Colonic mucosa (tissue), 4 donors: ENCODE measurements at regions not wholly inside any gene's neighbourhood (a gene's known extent, or its start where the extent isn't known, plus 50 kb on each side); places are given as distances from the start of the nearest gene placed in this dataset.

Source experiments
- DNase-seq: peaks from one replicate; pipeline ENCODE4 v3.0.0-alpha.2; 2020
- H3K27ac ChIP-seq: fragments of 200-600 bp; one replicate; pipeline ENCODE4 v1.8.0; 2021
- H3K27me3 ChIP-seq: fragments of 200-600 bp; one replicate; pipeline ENCODE4 v1.8.0; 2021
- H3K36me3 ChIP-seq: fragments of 200-600 bp; one replicate; pipeline ENCODE4 v1.8.0; 2021
- H3K4me1 ChIP-seq: fragments of 200-600 bp; one replicate; pipeline ENCODE4 v1.8.0; 2021; ENCODE audit warnings: mild to moderate bottlenecking
- H3K4me3 ChIP-seq: fragments of 200-600 bp; one replicate; pipeline ENCODE4 v1.8.0; 2021
- H3K9ac ChIP-seq, 2 donors: one replicate each; pipeline ENCODE4 v1.7.0; 2013; ENCODE audit warnings: control low read depth in 2 of 2, low read depth in 2 of 2, low read length in 2 of 2
- H3K9me3 ChIP-seq: fragments of 200-600 bp; one replicate; pipeline ENCODE4 v1.8.0; 2021
- intact Hi-C: fragments of 100-400 bp; cut with DNase I; formaldehyde crosslinking; loops from one replicate; pipeline ENCODE4 v1.14.1; 2022
- TF ChIP-seq, protein P1 (sequence below): fragments of 200-600 bp; IDR thresholded peaks from one replicate; pipeline ENCODE4 v1.8.0; 2022; ENCODE audit warnings: antibody characterized with exemption, mild to moderate bottlenecking
- donor health status: healthy.
- donor health status: DM: no; HTN: no; CAD: no.
- donor health status: DM: no; HTN: no; CAD: no.

DNA sequence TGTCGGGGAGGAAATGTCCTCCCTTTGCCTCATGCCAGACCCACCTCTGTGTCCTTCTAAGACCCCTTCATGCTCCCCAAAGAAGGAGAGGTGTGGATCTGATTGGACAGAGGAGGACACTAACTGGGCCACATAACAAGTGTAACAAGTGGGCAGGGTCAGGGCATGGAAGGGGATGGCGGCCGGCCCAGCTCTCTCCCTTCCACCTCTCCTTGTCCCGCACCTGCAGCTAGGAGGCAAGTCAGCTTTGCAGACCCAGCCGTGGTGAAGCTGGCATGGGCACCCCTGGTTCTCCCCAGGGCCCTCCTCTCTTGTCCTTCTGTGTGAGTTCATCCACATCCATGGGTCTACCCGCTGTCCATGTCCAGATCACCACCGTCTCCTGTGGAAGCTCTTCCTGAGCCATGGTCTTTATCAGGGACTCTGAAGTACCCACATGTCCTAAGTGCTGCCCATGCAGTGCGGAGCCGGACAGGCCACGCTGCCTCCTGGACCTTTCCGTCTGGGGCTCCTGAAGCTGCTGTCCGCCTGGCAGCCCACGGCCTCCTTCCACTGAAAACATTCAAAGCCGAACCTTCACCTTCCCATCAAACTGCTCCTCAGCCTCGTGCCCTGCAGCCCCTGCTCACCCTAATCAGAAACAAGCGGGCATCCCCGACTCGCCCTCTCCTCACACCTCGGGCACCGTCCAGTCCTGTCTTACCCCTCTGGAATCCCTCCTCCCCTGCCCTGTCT is 460.5 kb downstream of the PTPRU start:
- TF ChIP-seq, protein P1, sequence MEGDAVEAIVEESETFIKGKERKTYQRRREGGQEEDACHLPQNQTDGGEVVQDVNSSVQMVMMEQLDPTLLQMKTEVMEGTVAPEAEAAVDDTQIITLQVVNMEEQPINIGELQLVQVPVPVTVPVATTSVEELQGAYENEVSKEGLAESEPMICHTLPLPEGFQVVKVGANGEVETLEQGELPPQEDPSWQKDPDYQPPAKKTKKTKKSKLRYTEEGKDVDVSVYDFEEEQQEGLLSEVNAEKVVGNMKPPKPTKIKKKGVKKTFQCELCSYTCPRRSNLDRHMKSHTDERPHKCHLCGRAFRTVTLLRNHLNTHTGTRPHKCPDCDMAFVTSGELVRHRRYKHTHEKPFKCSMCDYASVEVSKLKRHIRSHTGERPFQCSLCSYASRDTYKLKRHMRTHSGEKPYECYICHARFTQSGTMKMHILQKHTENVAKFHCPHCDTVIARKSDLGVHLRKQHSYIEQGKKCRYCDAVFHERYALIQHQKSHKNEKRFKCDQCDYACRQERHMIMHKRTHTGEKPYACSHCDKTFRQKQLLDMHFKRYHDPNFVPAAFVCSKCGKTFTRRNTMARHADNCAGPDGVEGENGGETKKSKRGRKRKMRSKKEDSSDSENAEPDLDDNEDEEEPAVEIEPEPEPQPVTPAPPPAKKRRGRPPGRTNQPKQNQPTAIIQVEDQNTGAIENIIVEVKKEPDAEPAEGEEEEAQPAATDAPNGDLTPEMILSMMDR, result no peak
- intact Hi-C loops, result no loop called here
- no peaks in the 10 kb centered on the region for H3K9me3 ChIP-seq
- no peak for DNase-seq
- no peak overlapping the region for H3K9ac ChIP-seq
- no peak overlapping the region for H3K4me3 ChIP-seq
- no peaks in the 10 kb centered on the region for H3K4me1 ChIP-seq
- no peaks in the 10 kb centered on the region for H3K36me3 ChIP-seq
- no peaks in the 10 kb centered on the region for H3K27me3 ChIP-seq
- H3K27ac ChIP-seq, result no peak overlapping the region

DNA sequence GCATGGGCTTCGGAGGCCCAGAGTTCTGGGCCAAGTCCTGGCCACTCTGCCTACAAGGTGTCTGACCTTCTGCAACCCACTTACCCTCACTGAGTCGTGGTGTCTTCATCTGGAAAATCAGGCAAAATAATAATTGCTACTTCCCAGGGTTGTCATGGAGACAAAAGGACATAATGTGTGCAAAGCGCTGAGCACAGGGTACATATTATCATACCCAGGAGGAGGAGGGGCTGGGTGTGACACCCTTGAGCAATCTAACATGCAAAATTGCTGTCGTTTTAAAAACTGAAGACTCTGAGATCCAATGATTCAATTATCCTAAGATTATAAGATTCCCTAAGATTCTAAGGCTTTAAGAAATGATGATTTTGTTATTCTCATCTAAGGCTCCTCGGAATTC is 459.5 kb downstream of the PTPRU start:
- Histone ChIP-seq H3K9me3 (no peaks in the 10 kb centered on the region), H3K4me1 (no peaks in the 10 kb centered on the region), H3K4me3 (no peak overlapping the region), H3K36me3 (no peaks in the 10 kb centered on the region), H3K27me3 (no peaks in the 10 kb centered on the region), H3K9ac (no peak overlapping the region), H3K27ac (no peak overlapping the region)
- TF ChIP-seq, protein P1, result no peak
- DNase-seq, result no peak
- intact Hi-C loops, result no loop called here

DNA sequence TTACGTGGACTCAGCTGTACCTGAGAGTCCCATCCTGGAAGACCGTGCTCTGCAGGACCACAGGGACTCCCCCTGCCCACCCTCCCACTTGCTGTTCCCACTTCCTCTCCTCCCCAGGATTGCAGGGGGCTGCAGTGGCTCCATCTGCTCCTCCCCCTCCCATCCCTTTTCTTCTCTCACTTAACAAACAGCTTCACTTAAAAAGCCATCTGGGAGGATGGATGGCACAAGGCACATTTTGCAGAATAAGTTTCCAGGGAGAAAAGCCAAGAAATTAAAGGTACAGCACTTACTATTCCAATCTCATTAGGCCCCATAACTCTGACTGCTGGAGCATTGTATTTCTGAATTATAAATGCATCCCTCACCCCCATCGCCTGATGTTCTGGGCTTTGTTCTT is 458.7 kb downstream of the PTPRU start:
- no peak overlapping the region for H3K9ac ChIP-seq
- no peak overlapping the region for H3K27ac ChIP-seq
- H3K4me3 ChIP-seq, result no peak overlapping the region
- H3K27me3 ChIP-seq, result no peaks in the 10 kb centered on the region
- TF ChIP-seq, protein P1, result no peak
- no peaks in the 10 kb centered on the region for H3K36me3 ChIP-seq
- no peaks in the 10 kb centered on the region for H3K9me3 ChIP-seq
- intact Hi-C loops, result no loop called here
- no peak for DNase-seq
- H3K4me1 ChIP-seq, result no peaks in the 10 kb centered on the region

DNA sequence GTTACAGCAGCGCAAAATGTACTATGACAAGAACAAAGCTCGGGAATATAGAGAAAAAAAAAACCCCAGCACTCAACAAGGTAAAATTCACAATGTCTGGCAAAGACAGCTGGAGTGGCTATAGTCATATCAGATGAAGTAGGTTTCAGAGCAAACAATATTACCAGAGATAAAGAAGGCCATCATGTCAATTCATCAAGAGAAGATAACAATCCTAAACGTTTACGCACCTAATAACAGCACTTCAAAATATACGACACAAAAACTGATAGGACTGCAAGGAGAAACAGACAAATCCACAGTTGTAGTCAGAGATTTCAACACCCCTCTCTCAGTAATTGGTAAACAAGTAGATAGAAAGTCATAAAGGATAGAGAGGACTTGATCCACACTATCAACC is 455.2 kb downstream of the PTPRU start:
- Histone ChIP-seq H3K9me3 (no peaks in the 10 kb centered on the region), H3K4me1 (no peaks in the 10 kb centered on the region), H3K9ac (no peak overlapping the region), H3K27ac (no peak overlapping the region), H3K4me3 (no peak overlapping the region), H3K36me3 (no peaks in the 10 kb centered on the region), H3K27me3 (no peaks in the 10 kb centered on the region)
- TF ChIP-seq, protein P1, result no peak
- intact Hi-C loops, result no loop called here
- no peak for DNase-seq

DNA sequence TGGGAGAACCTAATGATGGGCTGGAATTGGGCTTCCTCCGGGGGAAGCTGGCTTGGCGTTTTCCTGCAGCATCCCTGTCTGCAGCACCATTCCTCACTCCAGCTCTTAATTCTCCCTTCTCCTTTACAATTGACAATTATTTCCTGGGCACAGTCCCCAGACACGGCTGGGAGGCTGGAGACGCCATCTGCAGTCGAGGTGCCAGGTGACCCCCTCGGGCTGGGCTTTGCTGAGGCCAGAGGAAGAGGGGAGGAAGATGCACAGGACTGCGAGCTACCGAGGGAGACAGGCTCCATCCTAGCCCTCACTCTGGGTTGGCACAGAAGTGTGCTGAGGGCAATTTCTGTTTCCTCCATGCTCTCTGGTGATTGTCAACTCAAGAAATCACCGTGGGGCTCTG is 453.8 kb downstream of the PTPRU start:
- intact Hi-C loops, result no loop called here
- no peak for DNase-seq

More for the DNA sequence above, 453.8 kb downstream of the PTPRU start:
- no peak overlapping the region for H3K27ac ChIP-seq
- TF ChIP-seq, protein P1, result no peak
- no peak overlapping the region for H3K4me3 ChIP-seq
- H3K36me3 ChIP-seq, result no peaks in the 10 kb centered on the region
- no peaks in the 10 kb centered on the region for H3K9me3 ChIP-seq
- no peaks in the 10 kb centered on the region for H3K4me1 ChIP-seq
- no peaks in the 10 kb centered on the region for H3K27me3 ChIP-seq
- H3K9ac ChIP-seq, result no peak overlapping the region
